Activated CD4-positive, alpha-beta T cell treated with anti-CD3 and anti-CD28 coated beads for 4 hours (primary cell): ENCODE measurements at regions not wholly inside any gene's neighbourhood (a gene's known extent, or its start where the extent isn't known, plus 50 kb on each side); places are given as distances from the start of the nearest gene placed in this dataset.

Experiments used
- DNase-seq, 2 donors: peaks; one replicate each; pipeline ENCODE4 v3.0.0-alpha.2; 2020

GRCh38 chr2:226424971-226425370 lies 374.6 kb downstream of the IRS1 start:
- no peak for DNase-seq

- peak; percentile 28 for DNase-seq
These were observed 376.1 kb downstream of the IRS1 start for GRCh38 chr2:226423498-226423960.

- DNase-seq: no peak
These were observed 379.0 kb downstream of the IRS1 start for GRCh38 chr2:226420646-226421045.

DNA sequence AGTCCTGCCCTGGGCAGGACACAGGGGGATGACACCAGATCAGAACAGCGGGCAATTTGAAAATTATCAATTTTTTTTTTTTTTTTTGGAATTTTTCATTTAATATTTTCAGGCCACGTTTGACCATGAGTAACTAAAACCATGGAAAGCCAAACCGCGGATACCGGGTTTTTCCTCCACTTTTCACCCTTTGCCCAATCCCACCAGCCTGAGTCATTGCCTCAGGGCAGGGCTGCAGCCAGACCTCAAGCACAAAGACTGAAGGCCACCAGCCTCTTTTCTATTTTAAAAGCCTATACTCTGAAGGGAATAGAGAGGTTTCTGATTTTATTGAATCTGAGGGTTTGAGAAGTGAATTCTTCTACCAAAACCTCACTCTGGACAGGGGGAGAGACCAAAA lies 381.1 kb downstream of the IRS1 start:
- DNase-seq: no peak

- DNase-seq: no peak
These were observed 385.3 kb downstream of the IRS1 start for GRCh38 chr2:226414335-226414734.

DNA sequence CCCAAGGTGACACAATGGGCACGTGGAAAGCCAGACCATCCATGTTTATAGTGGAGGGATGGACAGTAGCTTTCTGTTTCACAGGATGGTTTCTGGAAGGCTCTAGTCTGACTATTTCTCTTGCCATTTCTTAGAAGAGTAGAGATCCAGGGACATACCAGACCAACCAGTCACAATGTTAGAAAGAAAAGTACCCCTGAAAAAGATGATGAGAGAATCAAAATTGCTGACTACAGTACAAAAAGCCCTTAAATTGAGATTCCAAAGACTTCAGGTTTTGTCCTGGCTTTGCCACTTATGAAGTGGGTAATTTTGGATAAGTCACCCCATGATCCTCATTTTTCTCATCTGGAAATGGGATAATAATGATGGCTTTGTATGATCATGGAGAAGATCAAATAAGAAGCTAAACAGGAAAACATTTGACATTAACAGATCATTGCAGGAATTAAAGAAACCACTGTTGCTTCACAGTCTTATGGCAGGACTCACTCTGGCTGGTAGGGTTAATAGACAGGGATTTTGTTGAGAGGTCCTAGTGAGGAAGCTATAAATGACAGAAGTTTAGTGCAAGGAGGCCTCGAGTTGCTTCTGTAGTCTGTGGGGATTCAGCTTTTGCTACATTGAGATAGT lies 386.0 kb downstream of the IRS1 start:
- DNase-seq: no peak

- DNase-seq: no peak
These were observed 387.8 kb downstream of the IRS1 start for GRCh38 chr2:226411727-226412360.

DNA sequence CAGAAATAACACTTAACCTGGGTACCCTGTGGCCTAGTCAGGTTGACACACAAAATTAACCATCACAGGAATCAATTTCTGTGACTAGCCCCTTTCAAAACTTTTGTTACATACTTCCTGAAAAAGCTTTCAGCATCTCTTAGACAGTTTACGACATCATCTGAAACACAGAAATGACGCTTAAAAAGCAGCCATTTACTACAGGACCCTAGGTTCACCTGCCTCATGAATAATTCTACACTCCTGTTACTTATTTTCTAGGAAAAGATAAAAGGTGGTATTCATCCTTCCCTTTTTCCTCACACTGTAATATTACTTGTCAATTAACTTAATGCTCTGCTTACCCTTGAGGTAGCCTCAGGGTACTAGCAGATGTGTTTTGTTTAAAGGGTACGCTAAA lies 388.4 kb downstream of the IRS1 start:
- DNase-seq: no peak

DNA sequence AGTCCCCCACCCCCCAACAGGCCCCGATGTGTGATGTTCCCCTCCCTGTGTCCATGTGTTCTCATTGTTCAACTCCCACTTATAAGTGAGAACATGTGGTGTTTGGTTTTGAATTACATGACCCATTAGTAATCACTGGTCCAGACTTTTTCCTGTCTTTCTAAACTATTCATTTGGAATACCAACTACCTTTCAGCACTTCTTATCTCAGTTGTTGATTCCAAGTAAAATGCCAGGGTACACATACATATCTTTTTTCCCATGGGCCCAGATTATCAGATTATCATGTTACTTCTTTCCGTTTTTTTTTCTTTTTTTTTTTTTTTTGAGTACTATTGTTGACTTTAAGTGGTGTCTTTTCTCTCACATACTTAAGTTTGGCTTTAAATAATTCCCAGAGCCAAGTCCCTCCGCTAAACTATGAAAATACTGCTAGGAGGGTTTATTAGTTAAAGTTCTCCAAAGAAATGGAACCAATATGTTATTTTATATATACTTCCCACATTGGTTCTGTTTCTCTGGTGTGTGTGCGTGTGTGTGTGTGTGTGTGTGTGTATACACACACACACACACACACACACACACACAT lies 389.3 kb downstream of the IRS1 start:
- DNase-seq: no peak

DNA sequence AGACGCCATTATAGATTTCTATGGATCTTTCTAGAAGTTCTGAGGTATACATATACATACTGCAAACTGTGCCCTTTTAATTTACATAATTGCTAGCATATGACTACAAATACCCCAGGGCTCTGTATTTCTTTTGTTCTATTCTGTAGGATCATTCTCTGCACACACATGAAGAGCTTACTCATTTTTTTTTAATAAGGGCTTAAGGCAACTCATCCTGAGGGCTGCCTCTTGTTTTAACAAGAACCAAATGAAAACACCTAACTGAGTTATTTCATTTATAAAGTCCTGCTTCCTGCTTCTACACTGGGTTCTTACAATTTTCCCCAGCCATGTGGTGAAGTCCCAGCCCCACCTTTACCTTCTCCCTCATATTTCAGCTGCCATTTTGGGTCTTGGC lies 390.5 kb downstream of the IRS1 start:
- no peak for DNase-seq

DNA sequence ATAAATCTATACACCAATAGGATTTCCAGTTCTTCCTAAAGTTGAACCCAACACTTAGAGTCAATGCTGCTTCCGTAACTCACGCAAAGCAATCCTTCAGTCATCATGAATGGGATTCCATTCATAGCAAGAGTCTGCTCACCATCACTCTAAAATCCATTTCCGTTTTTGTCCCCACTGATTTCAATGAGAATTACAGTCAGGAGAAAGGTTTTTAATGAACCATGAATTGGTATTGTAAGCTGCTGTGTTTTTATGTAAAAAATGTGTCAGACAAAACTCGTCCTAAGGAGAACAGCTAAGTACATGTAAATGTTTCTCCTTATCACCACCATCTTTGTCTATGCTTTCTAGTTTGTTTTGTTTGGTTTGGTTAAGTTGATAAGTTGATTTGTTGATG lies 391.5 kb downstream of the IRS1 start:
- no peak for DNase-seq

GRCh38 chr2:226407135-226407534 lies 392.5 kb downstream of the IRS1 start:
- no peak for DNase-seq

DNA sequence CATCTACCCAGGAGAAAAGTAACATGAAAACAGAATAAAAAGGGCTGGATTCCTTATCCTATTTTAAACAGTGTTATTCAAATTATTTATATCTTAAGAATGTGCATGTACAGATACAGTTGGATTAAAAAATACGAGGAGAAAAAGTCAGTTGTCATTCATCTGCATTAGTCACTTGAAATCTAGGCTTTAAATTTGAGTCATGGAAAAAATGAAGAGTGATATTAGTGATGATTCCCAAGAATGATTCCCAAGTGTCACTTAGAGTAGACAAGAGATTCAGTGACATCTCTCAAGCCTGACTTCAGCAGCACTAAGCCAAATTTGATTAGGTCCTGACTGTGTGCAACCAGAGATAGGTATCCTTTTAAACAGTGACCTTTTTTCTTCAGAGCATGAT lies 394.2 kb downstream of the IRS1 start:
- DNase-seq: no peak

DNA sequence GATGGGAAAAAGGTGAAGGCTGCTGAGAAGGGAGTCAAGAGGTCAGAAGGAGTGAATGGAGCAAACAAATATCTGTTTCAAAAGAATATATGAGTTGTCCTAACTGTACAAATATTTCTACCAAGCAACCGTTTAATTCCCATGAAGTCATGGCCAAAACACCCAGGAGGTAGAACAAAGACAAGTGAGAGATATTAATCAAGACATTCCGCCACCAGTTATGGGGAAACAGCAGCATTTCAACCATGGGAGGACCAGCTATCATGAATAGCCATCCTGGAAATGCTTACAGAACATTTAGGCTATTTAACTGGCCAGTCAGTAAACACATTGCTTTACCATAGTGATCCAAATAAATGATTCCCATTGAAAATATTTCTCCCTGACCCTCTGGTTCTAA lies 396.3 kb downstream of the IRS1 start:
- no peak for DNase-seq

- no peak for DNase-seq
These were observed 400.6 kb downstream of the IRS1 start for GRCh38 chr2:226399006-226399405.

GRCh38 chr2:226398580-226398979 lies 401.0 kb downstream of the IRS1 start:
- no peak for DNase-seq

DNA sequence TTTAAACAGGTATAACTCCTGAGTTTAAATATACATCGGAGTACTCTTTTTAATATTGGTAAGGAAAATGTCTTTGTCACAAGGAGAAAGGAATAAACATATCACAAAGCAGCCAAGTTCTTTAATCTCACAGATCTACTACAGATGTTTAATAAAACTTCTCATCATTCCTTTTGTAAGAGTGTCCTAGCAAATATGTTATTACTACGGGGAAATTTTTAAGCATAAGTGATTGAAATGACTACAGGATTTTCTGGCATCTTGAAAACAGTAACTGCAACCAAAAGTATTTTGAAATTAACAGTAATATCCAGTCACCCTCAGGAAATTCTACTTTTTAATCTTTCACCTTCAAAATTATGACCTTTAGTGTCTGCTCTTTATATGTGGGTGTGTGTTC lies 403.1 kb downstream of the IRS1 start:
- DNase-seq: no peak

DNA sequence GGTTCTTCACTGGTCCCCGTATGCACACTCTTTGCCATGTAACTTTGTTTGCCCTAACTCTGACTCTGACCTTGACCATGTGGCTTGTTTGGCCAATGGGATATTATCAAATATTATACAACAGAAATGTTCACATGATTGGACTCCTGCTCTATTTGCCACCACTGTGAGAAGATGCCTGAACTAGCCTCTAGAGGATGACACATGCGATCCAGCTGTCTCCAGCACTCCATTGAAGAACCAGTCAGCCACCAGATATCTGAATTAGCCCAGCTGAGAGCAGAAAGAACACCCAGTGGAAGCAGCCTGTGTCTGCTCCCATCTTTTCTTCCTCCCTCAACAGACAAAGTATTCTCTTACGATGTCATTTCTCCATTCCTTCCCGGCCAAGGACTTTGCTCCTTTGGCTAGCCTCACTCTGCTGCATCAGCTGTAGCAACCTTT lies 412.1 kb downstream of the IRS1 start:
- no peak for DNase-seq

DNA sequence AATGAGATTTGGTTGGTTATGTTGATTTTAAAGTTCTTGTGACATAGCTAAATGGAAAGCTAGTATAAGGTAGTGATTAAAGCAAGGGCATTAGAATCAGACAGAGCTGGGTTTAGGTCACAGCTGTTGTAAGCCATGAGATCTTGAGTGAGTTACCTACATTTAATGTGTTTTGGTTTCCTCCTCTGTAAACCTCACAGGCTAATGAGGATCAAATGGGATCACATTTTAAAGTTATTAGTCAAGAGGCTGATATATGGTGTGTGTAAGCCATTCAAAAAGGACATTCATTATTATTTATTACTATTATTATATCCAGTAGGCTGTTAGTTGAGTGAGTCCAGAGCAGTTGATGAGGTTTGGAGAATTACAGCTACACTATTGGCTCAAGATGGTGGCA lies 416.2 kb downstream of the IRS1 start:
- DNase-seq: no peak

DNA sequence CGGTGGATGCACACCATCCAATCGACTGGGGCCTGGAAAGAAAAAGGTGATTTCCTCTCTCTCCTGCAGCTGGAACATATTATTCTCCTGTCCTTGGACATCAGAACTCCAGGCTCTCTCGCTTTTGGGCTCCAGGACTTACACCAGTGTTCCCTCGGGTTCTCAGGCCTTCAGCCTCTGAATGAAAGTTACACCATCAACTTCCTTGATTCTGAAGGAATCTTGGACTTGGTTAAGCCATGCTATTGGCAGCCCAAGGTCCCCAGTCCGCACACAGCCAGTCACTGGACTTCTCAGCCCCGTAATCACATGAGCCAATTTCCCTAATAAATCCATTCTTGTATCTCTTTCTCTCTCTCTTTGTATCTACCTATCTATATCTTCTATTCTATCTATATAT lies 418.9 kb downstream of the IRS1 start:
- DNase-seq: no peak

- DNase-seq: no peak
These were observed 420.6 kb downstream of the IRS1 start for GRCh38 chr2:226378753-226379705.

- no peak for DNase-seq
These were observed 423.0 kb downstream of the IRS1 start for GRCh38 chr2:226376516-226377180.

- no peak for DNase-seq
These were observed 432.7 kb downstream of the IRS1 start for GRCh38 chr2:226366920-226367319.
